Keratinocyte (primary cell): ENCODE measurements at regions not wholly inside any gene's neighbourhood (a gene's known extent, or its start where the extent isn't known, plus 50 kb on each side); places are given as distances from the start of the nearest gene placed in this dataset.

Experiments used
- DNase-seq: peaks from one replicate; pipeline ENCODE4 v3.0.0-alpha.2; 2011; ENCODE audit warnings: low read depth, missing footprints, low spot score
- FAIRE-seq: peaks from 2 replicates; lab custom pipeline; 2011; peaks lifted over from hg19 to GRCh38; lab: Jason Lieb, UNC
- H2AFZ ChIP-seq: 2 replicates; pipeline ENCODE4 v1.6.0; 2012; ENCODE audit warnings: low read length, control low read depth, inconsistent platforms; ENCODE audit not compliant: control insufficient read depth
- H3K27ac ChIP-seq: 2 replicates; pipeline ENCODE4 v1.5.1; 2011; ENCODE audit warnings: low read length; ENCODE audit not compliant: control insufficient read depth, insufficient read depth
- H3K27me3 ChIP-seq: 3 replicates; pipeline ENCODE4 v1.6.0; 2011; ENCODE audit warnings: low read length; ENCODE audit not compliant: control insufficient read depth, insufficient read depth; ENCODE audit errors: extremely low read depth
- H3K36me3 ChIP-seq, 2 experiments: 2 replicates in 1 of 2; 3 replicates in 1 of 2; pipeline ENCODE4 v1.5.1; 2011; ENCODE audit warnings: low read length in 2 of 2, mild to moderate bottlenecking in 1 of 2; ENCODE audit not compliant: control insufficient read depth in 2 of 2, insufficient read depth in 2 of 2; ENCODE audit errors: extremely low read depth in 1 of 2
- H3K4me1 ChIP-seq: 3 replicates; pipeline ENCODE4 v1.5.1; 2011; ENCODE audit warnings: low read length; ENCODE audit not compliant: control insufficient read depth, insufficient read depth; ENCODE audit errors: extremely low read depth
- H3K4me2 ChIP-seq: 3 replicates; pipeline ENCODE4 v1.6.0; 2011; ENCODE audit warnings: low read depth, low read length; ENCODE audit not compliant: control insufficient read depth, insufficient read depth; ENCODE audit errors: extremely low read depth
- H3K4me3 ChIP-seq, 3 experiments: fragments of 200-600 bp in 1 of 3; sonication (generic) in 1 of 3; 2 replicates in 2 of 3; 3 replicates in 1 of 3; pipeline ENCODE4 v1.5.1; 2011 to 2016; ENCODE audit warnings: low read length in 3 of 3, mild to moderate bottlenecking in 3 of 3, control low read depth in 2 of 3, inconsistent platforms in 1 of 3, low read depth in 1 of 3, mixed read lengths in 1 of 3, mixed run types in 1 of 3, moderate library complexity in 1 of 3; ENCODE audit not compliant: control insufficient read depth in 2 of 3, insufficient read depth in 2 of 3; ENCODE audit errors: extremely low read depth in 1 of 3
- H3K79me2 ChIP-seq: 2 replicates; pipeline ENCODE4 v1.6.0; 2012; ENCODE audit warnings: low read length; ENCODE audit not compliant: control insufficient read depth, insufficient read depth
- H3K9ac ChIP-seq: 3 replicates; pipeline ENCODE4 v1.6.0; 2011; ENCODE audit warnings: low read length; ENCODE audit not compliant: control insufficient read depth, insufficient read depth; ENCODE audit errors: extremely low read depth
- H3K9me1 ChIP-seq: 3 replicates; pipeline ENCODE4 v1.6.0; 2011; ENCODE audit warnings: low read length; ENCODE audit not compliant: control insufficient read depth, insufficient read depth; ENCODE audit errors: extremely low read depth
- H3K9me3 ChIP-seq: 2 replicates; pipeline ENCODE4 v1.5.1; 2012; ENCODE audit warnings: low read depth, low read length; ENCODE audit not compliant: control insufficient read depth
- H4K20me1 ChIP-seq: 3 replicates; pipeline ENCODE4 v1.6.0; 2011; ENCODE audit warnings: low read length; ENCODE audit not compliant: control insufficient read depth, insufficient read depth; ENCODE audit errors: extremely low read depth
- EZH2 ChIP-seq: IDR thresholded peaks from one replicate; pipeline ENCODE4 v1.6.1; 2012; ENCODE audit warnings: inconsistent platforms, mild to moderate bottlenecking, low read length, moderate library complexity
- dilution Hi-C: fragments of 300-500 bp; cut with MboI; formaldehyde crosslinking; loops from one replicate; pipeline ENCODE4 v1.7.0; 2020; ENCODE audit warnings: low sequenced_read_pairs; ENCODE audit not compliant: extremely low pct_ligation_motif_present
- TF ChIP-seq, protein P1 (sequence below), 3 experiments: IDR thresholded peaks in 1 of 3; conservative IDR thresholded peaks in 1 of 3; optimal IDR thresholded peaks in 1 of 3; 2 replicates in 2 of 3; 3 replicates in 1 of 3; pipeline versions ENCODE3 to v1.5.1; 2011; ENCODE audit warnings: low read length in 3 of 3, mild to moderate bottlenecking in 3 of 3, moderate library complexity in 2 of 3, control low read depth in 1 of 3, inconsistent platforms in 1 of 3; ENCODE audit not compliant: insufficient read depth in 2 of 3; ENCODE audit errors: extremely low read depth in 1 of 3

DNA sequence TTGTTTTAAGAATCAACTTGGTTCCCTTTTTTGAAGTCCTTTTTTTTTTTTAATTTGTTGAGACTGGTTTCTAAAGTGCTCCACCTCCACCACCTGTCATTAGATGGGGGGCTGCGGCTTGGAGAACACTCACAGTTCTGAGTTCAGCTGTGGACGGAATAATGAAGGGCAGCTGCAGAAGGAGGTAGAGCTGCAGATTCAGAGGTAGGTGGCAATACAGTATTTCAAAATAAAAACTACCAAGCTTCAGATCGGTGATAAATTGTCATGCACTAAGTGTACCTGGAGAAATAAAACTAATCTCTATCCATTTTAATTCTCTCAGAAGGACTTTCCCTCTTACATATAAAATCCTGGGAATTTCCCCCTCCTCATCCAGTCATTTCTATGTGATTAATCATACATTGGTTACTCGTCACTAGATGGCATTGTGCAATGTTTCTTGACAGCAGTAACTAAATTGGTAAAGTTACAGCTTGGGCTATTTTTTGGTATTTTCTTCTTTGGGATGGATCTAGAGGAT is 81.1 kb upstream of the SLC39A10 start:
- TF ChIP-seq, protein P1, sequence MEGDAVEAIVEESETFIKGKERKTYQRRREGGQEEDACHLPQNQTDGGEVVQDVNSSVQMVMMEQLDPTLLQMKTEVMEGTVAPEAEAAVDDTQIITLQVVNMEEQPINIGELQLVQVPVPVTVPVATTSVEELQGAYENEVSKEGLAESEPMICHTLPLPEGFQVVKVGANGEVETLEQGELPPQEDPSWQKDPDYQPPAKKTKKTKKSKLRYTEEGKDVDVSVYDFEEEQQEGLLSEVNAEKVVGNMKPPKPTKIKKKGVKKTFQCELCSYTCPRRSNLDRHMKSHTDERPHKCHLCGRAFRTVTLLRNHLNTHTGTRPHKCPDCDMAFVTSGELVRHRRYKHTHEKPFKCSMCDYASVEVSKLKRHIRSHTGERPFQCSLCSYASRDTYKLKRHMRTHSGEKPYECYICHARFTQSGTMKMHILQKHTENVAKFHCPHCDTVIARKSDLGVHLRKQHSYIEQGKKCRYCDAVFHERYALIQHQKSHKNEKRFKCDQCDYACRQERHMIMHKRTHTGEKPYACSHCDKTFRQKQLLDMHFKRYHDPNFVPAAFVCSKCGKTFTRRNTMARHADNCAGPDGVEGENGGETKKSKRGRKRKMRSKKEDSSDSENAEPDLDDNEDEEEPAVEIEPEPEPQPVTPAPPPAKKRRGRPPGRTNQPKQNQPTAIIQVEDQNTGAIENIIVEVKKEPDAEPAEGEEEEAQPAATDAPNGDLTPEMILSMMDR (optimal IDR thresholded peaks at IDR 0.05 in 1 of 3, IDR thresholded peaks at IDR 0.05 in 1 of 3, conservative IDR thresholded peaks at IDR 0.05 in 1 of 3; ENCODE audit: extremely low read depth in 1 of 3, insufficient read depth in 2 of 3, low read length in 3 of 3), result peak in 1 of 3 experiments; percentile 13
- TF ChIP-seq EZH2, result no peak
- Histone ChIP-seq H3K9me1 (no peaks in the 10 kb centered on the region), H3K4me2 (peak overlapping the region; percentile 8), H2AFZ (peak overlapping the region; percentile 33), H3K79me2 (no peaks in the 10 kb centered on the region), H3K27me3 (no peaks in the 10 kb centered on the region), H3K27ac (peak overlapping the region; percentile 46), H3K4me1 (peaks cover 11% of the 10 kb centered on the region), H3K9ac (peak overlapping the region; percentile 30), H3K9me3 (no peaks in the 10 kb centered on the region), H4K20me1 (no peaks in the 10 kb centered on the region), H3K36me3 (no peaks in the 10 kb centered on the region), H3K4me3 (no peak overlapping the region)
- no peak for DNase-seq
- FAIRE-seq, result peak; percentile 77
- dilution Hi-C loops, result no loop called here

DNA sequence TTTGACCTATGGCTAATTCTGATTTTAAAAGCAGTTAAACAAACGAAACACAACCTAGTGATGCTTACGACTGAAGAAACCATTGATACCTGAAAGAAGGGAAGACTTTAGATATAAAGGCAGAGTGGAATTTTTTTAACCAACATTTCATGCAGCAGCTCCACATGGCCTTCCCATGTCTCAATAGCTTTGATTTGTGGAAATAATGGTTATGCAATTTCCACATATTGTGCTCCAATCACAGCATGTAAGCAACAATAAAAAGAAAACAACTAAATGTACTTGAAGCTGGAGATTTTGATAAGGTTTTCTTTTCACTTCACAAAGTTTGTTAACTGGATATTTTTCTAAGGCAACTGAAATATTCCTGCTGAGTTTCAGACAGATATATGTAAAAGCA is 82.0 kb upstream of the SLC39A10 start:
- Histone ChIP-seq H3K27ac (no peak overlapping the region), H4K20me1 (no peaks in the 10 kb centered on the region), H3K9me1 (no peaks in the 10 kb centered on the region), H3K79me2 (no peaks in the 10 kb centered on the region), H3K4me3 (no peak overlapping the region), H3K4me1 (peaks cover 7% of the 10 kb centered on the region), H3K27me3 (no peaks in the 10 kb centered on the region), H3K9ac (no peak overlapping the region), H3K9me3 (no peaks in the 10 kb centered on the region), H2AFZ (no peak overlapping the region), H3K4me2 (no peak overlapping the region), H3K36me3 (no peaks in the 10 kb centered on the region)
- dilution Hi-C loops, result no loop called here
- no peak for TF ChIP-seq EZH2
- TF ChIP-seq, protein P1 (optimal IDR thresholded peaks at IDR 0.05 in 1 of 3, IDR thresholded peaks at IDR 0.05 in 1 of 3, conservative IDR thresholded peaks at IDR 0.05 in 1 of 3; ENCODE audit: extremely low read depth in 1 of 3, insufficient read depth in 2 of 3, low read length in 3 of 3), result no peak
- DNase-seq (no peak), FAIRE-seq (no peak)
